ENCODE measurements at regions not wholly inside any gene's neighbourhood (a gene's known extent, or its start where the extent isn't known, plus 50 kb on each side); places are given as distances from the start of the nearest gene placed in this dataset.

DNA sequence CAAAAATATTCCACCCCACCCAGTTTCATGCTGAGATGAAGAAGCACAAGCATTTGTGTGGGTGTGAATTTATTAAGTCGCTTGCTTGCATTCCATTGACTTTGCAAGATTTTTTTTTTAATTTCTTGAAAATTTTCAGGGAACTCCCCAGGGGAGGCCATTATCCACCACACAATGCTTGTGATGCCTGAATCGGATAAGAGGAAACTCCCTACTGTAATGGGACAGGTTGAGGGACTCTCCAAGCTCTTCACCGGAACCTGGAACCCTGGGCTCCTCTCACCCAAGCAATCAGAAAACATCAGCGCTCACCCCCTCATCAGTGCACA lies 153.6 kb upstream of the ZMIZ1 start:
- Histone ChIP-seq H3K27ac (no peak overlapping the region), H3K27me3 (no peaks in the 10 kb centered on the region), H3K4me1 (no peaks in the 10 kb centered on the region), H3K4me3 (no peak overlapping the region), H3K36me3 (ENCODE audit: low read depth, missing control alignments) (no peaks in the 10 kb centered on the region), H3K9me3 (no peaks in the 10 kb centered on the region)
- TF ChIP-seq CTCF (IDR thresholded peaks at IDR 0.05) (no peak), POLR2A (IDR thresholded peaks at IDR 0.05) (no peak)
- 71 to 73% methylated on average over 4 of the region's 4 CpGs for WGBS, 2 donors
- intact Hi-C loops (cut with DNase I; ENCODE audit: low total_unique reads), result no loop called here
- DNase-seq, result no peak

GRCh38 chr10:78916227-78916626 lies 152.5 kb upstream of the ZMIZ1 start:
- Histone ChIP-seq H3K4me1 (no peaks in the 10 kb centered on the region), H3K27ac (no peak overlapping the region), H3K36me3 (ENCODE audit: low read depth, missing control alignments) (no peaks in the 10 kb centered on the region), H3K9me3 (no peaks in the 10 kb centered on the region), H3K4me3 (no peak overlapping the region), H3K27me3 (no peaks in the 10 kb centered on the region)
- intact Hi-C loops (cut with DNase I; ENCODE audit: low total_unique reads), result no loop called here
- DNase-seq, result no peak
- 72 to 93% methylated on average over 7 of the region's 7 CpGs for WGBS, 2 donors
- no peak for TF ChIP-seq POLR2A (IDR thresholded peaks at IDR 0.05)
- TF ChIP-seq CTCF (IDR thresholded peaks at IDR 0.05), result no peak

GRCh38 chr10:78919181-78919966 lies 149.4 kb upstream of the ZMIZ1 start:
- no peak for DNase-seq
- no peaks in the 10 kb centered on the region for H3K4me1 ChIP-seq
- H3K27ac ChIP-seq, result no peak overlapping the region
- intact Hi-C loops (cut with DNase I; ENCODE audit: low total_unique reads), result no loop called here
- H3K4me3 ChIP-seq, result no peak overlapping the region
- H3K36me3 ChIP-seq (ENCODE audit: low read depth, missing control alignments), result no peaks in the 10 kb centered on the region
- H3K27me3 ChIP-seq, result no peaks in the 10 kb centered on the region
- no peak for TF ChIP-seq POLR2A (IDR thresholded peaks at IDR 0.05)
- TF ChIP-seq CTCF (IDR thresholded peaks at IDR 0.05), result no peak
- no peaks in the 10 kb centered on the region for H3K9me3 ChIP-seq
- 85 to 88% methylated on average over 4 to 7 of the region's 7 CpGs for WGBS, 2 donors

DNA sequence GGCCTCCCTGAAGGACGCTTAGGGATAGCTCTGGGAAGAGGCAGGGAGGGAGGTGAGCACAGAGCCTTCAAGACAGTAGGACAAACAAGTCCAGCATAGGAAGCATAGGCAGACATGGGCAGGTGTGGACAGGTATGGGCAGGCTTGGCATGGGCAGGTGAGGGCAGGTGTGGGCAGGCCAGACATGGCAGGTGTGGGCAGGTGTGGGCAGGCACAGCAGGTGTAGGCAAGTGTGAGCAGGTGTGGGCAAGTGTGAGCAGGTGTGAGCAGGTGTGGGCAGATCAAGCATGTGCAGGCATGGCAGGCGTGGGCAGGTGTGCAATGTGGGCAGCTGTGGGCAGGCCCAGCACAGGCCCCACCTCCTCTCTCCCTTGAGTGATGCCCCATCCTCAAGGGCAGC lies 148.8 kb upstream of the ZMIZ1 start:
- intact Hi-C loops (cut with DNase I; ENCODE audit: low total_unique reads), result no loop called here
- TF ChIP-seq CTCF (IDR thresholded peaks at IDR 0.05) (no peak), POLR2A (IDR thresholded peaks at IDR 0.05) (no peak)
- WGBS, 2 donors, result 94 to 100% methylated on average over 2 of the region's 2 CpGs

GRCh38 chr10:78921895-78922294 lies 146.9 kb upstream of the ZMIZ1 start:
- Histone ChIP-seq H3K27ac (no peak overlapping the region), H3K4me1 (no peaks in the 10 kb centered on the region), H3K4me3 (no peak overlapping the region), H3K36me3 (ENCODE audit: low read depth, missing control alignments) (no peaks in the 10 kb centered on the region), H3K27me3 (no peaks in the 10 kb centered on the region), H3K9me3 (no peaks in the 10 kb centered on the region)
- no peak for DNase-seq
- TF ChIP-seq POLR2A (IDR thresholded peaks at IDR 0.05), result no peak
- TF ChIP-seq CTCF (IDR thresholded peaks at IDR 0.05), result no peak
- intact Hi-C loops (cut with DNase I; ENCODE audit: low total_unique reads), result no loop called here
- WGBS, 2 donors, result 74 to 78% methylated on average over 3 of the region's 3 CpGs

More for the DNA sequence above, 148.8 kb upstream of the ZMIZ1 start:
- no peaks in the 10 kb centered on the region for H3K9me3 ChIP-seq
- no peak overlapping the region for H3K4me3 ChIP-seq
- H3K36me3 ChIP-seq (ENCODE audit: low read depth, missing control alignments), result no peaks in the 10 kb centered on the region
- H3K27ac ChIP-seq, result no peak overlapping the region
- H3K4me1 ChIP-seq, result no peaks in the 10 kb centered on the region
- no peaks in the 10 kb centered on the region for H3K27me3 ChIP-seq
- DNase-seq, result no peak

All from testis (tissue), 2 donors.